HCT116 (cell line): ENCODE measurements at regions not wholly inside any gene's neighbourhood (a gene's known extent, or its start where the extent isn't known, plus 50 kb on each side); places are given as distances from the start of the nearest gene placed in this dataset.

Experiments
- ATAC-seq: fragments of 200-7000 bp; cut with Tn5 transposase; 2 replicates; pipeline ENCODE4 v1.9.1; 2020; ENCODE audit warnings: mild to moderate bottlenecking, moderate library complexity
- BruUV-seq: library from RNA; stranded (reverse); fragments of 400-500 nt; replicated peaks from 2 replicates; lab custom pipeline; 2021; lab: Mats Ljungman, UMichigan
- CTCF ChIA-PET: fragments of 300-600 bp; sonication (Branson Sonifier 250); formaldehyde crosslinking; loops from one replicate; lab custom pipeline; 2021; ENCODE audit warnings: antibody characterized with exemption; lab: Charles Lee
- POLR2A ChIA-PET: fragments of 300-600, 350-600 bp; sonication (Branson Sonifier 250); formaldehyde crosslinking; loops from one replicate; lab custom pipeline; 2021; ENCODE audit warnings: antibody characterized with exemption; lab: Charles Lee
- RAD21 ChIA-PET, 2 experiments: fragments of 300-600 bp; sonication (Branson Sonifier 250); formaldehyde crosslinking; loops; one replicate each; lab custom pipeline; 2023; ENCODE audit warnings: low total read pairs in 2 of 2; ENCODE audit not compliant: uncharacterized antibody in 2 of 2, unreplicated experiment in 2 of 2, low non-redundant PET in 1 of 2; lab: Charles Lee
- DNase-seq: peaks from one replicate; pipeline ENCODE4 v3.0.0-alpha.2; 2010; ENCODE audit warnings: low read depth, low spot score
- H2AFZ ChIP-seq: fragments of 200-600 bp; shearing (Covaris generic), sonication (generic); 2 replicates; pipeline ENCODE4 v1.6.1; 2017; ENCODE audit warnings: low read depth, mixed run types, mixed read lengths, antibody characterized with exemption, low read length; ENCODE audit not compliant: poor library complexity, severe bottlenecking
- H3K27ac ChIP-seq: 2 replicates; pipeline ENCODE4 v1.5.1; 2012; ENCODE audit warnings: low read depth, low read length
- H3K27me3 ChIP-seq: fragments of 200-600 bp; sonication (generic); 2 replicates; pipeline ENCODE4 v1.6.1; 2016; ENCODE audit warnings: mixed run types, low read length, mixed read lengths; ENCODE audit not compliant: insufficient read depth
- H3K36me3 ChIP-seq, 2 experiments: fragments of 200-500 bp in 1 of 2; fragments of 200-600 bp in 1 of 2; sonication (Bioruptor generic) in 1 of 2; sonication (generic) in 1 of 2; 2 replicates each; pipeline versions ENCODE4 v1.5.1 to v1.6.1; 2014 to 2016; ENCODE audit warnings: low read length in 2 of 2, inconsistent platforms in 1 of 2, mixed read lengths in 1 of 2, mixed run types in 1 of 2; ENCODE audit not compliant: insufficient read depth in 2 of 2, control insufficient read depth in 1 of 2
- H3K4me1 ChIP-seq, 2 experiments: fragments of 200-600 bp in 1 of 2; sonication (generic) in 1 of 2; 2 replicates each; pipeline versions ENCODE4 v1.5.1 to v1.6.1; 2012 to 2017; ENCODE audit warnings: low read length in 2 of 2, inconsistent platforms in 1 of 2, mild to moderate bottlenecking in 1 of 2, mixed read lengths in 1 of 2, mixed run types in 1 of 2, moderate library complexity in 1 of 2; ENCODE audit not compliant: insufficient read depth in 2 of 2, control insufficient read depth in 1 of 2
- H3K4me2 ChIP-seq: fragments of 200-600 bp; sonication (generic); 2 replicates; pipeline ENCODE4 v1.6.1; 2017; ENCODE audit warnings: mixed run types, low read length, mixed read lengths
- H3K4me3 ChIP-seq, 2 experiments: fragments of 200-600 bp in 1 of 2; sonication (generic) in 1 of 2; replicated peaks in 1 of 2; 2 replicates each; pipeline ENCODE4 v1.5.1; 2011 to 2016; ENCODE audit warnings: low read length in 2 of 2, control low read depth in 1 of 2, low read depth in 1 of 2, mild to moderate bottlenecking in 1 of 2, mixed read lengths in 1 of 2, mixed run types in 1 of 2
- H3K79me2 ChIP-seq: fragments of 200-600 bp; sonication (generic); 2 replicates; pipeline ENCODE4 v1.6.1; 2017; ENCODE audit warnings: mild to moderate bottlenecking, mixed run types, low read length, moderate library complexity, mixed read lengths; ENCODE audit not compliant: insufficient read depth
- H3K9ac ChIP-seq: fragments of 200-600 bp; sonication (generic); 2 replicates; pipeline ENCODE4 v1.6.1; 2016; ENCODE audit warnings: low read length, mixed read lengths
- H3K9me2 ChIP-seq: fragments of 200-600 bp; sonication (generic), shearing (Covaris generic); 2 replicates; pipeline ENCODE4 v1.6.1; 2017; ENCODE audit warnings: mixed run types, mild to moderate bottlenecking, moderate library complexity; ENCODE audit not compliant: insufficient read depth
- H3K9me3 ChIP-seq, 2 experiments: fragments of 200-500 bp in 1 of 2; fragments of 200-600 bp in 1 of 2; sonication (Bioruptor generic) in 1 of 2; sonication (generic) in 1 of 2; 2 replicates each; pipeline ENCODE4 v1.6.1; 2014 to 2017; ENCODE audit warnings: low read length in 2 of 2, mixed read lengths in 2 of 2, inconsistent platforms in 1 of 2, low read depth in 1 of 2, mild to moderate bottlenecking in 1 of 2, mixed run types in 1 of 2, moderate library complexity in 1 of 2; ENCODE audit not compliant: control insufficient read depth in 1 of 2, insufficient read depth in 1 of 2
- H4K20me1 ChIP-seq: fragments of 200-600 bp; sonication (generic), shearing (Covaris generic); 2 replicates; pipeline ENCODE4 v1.6.1; 2017; ENCODE audit warnings: mixed run types, mild to moderate bottlenecking, moderate library complexity; ENCODE audit not compliant: insufficient read depth
- CBX3 ChIP-seq: IDR thresholded peaks from 2 replicates; pipeline ENCODE4 v1.6.1; 2012; ENCODE audit warnings: low read depth
- ELF1 ChIP-seq: IDR thresholded peaks from 2 replicates; pipeline ENCODE4 v1.6.1; 2012; ENCODE audit warnings: low read depth, borderline replicate concordance
- EZH2 ChIP-seq: fragments of 200-600 bp; sonication (generic); IDR thresholded peaks from 2 replicates; pipeline ENCODE4 v1.6.1; 2017; ENCODE audit warnings: antibody characterized with exemption, mixed run types
- EZH2phosphoT487 ChIP-seq: fragments of 200-600 bp; IDR thresholded peaks from 2 replicates; pipeline ENCODE4 v1.6.1; 2018; ENCODE audit warnings: antibody characterized with exemption, borderline replicate concordance
- FOSL1 ChIP-seq: IDR thresholded peaks from 2 replicates; pipeline ENCODE4 v1.6.1; 2012; ENCODE audit warnings: low read depth
- POLR2A ChIP-seq: IDR thresholded peaks from 2 replicates; pipeline ENCODE4 v1.7.0; 2011; ENCODE audit warnings: borderline replicate concordance; ENCODE audit not compliant: insufficient read depth, insufficient read length; ENCODE audit errors: extremely low read depth
- POLR2AphosphoS5 ChIP-seq: IDR thresholded peaks from 2 replicates; pipeline ENCODE4 v1.6.1; 2011; ENCODE audit warnings: mild to moderate bottlenecking, low read depth, low read length, moderate library complexity
- SIN3A ChIP-seq: IDR thresholded peaks from 2 replicates; pipeline ENCODE4 v1.6.1; 2012; ENCODE audit warnings: low read depth
- SP1 ChIP-seq: IDR thresholded peaks from 2 replicates; pipeline ENCODE4 v1.6.1; 2012; ENCODE audit warnings: low read depth
- TCF7L2 ChIP-seq: IDR thresholded peaks from 2 replicates; pipeline ENCODE4 v1.7.0; 2011; ENCODE audit warnings: borderline replicate concordance, inconsistent platforms; ENCODE audit not compliant: insufficient read depth, insufficient read length; ENCODE audit errors: extremely low read depth
- YY1 ChIP-seq: IDR thresholded peaks from 2 replicates; pipeline ENCODE4 v1.6.1; 2011; ENCODE audit warnings: low read length, low read depth, moderate library complexity, mild to moderate bottlenecking; ENCODE audit not compliant: insufficient replicate concordance; ENCODE audit errors: extremely low read depth
- ZNF274 ChIP-seq: fragments of 200-500 bp; sonication (Bioruptor generic); IDR thresholded peaks from 2 replicates; pipeline ENCODE4 v1.6.1; 2014; ENCODE audit warnings: mild to moderate bottlenecking, low read depth, low read length, inconsistent platforms
- intact Hi-C: fragments of 100-400 bp; cut with micrococcal nuclease; formaldehyde crosslinking; loops from 2 replicates; pipeline ENCODE4 v1.10.0; 2022
- TF ChIP-seq, protein P1 (sequence below): IDR thresholded peaks from 2 replicates; pipeline ENCODE4 v1.6.1; 2012; ENCODE audit warnings: low read depth
- TF ChIP-seq, protein P2 (sequence below): IDR thresholded peaks from 2 replicates; pipeline ENCODE4 v1.6.1; 2012
- TF ChIP-seq, protein P3 (sequence below): IDR thresholded peaks from 2 replicates; pipeline ENCODE4 v1.6.1; 2011; ENCODE audit warnings: mild to moderate bottlenecking, low read length, moderate library complexity; ENCODE audit not compliant: insufficient replicate concordance; ENCODE audit errors: extremely low read depth
- TF ChIP-seq, protein P4 (sequence below), 3 experiments: fragments of 200-600 bp in 1 of 3; sonication (generic) in 1 of 3; IDR thresholded peaks in 2 of 3; conservative IDR thresholded peaks in 1 of 3; 2 replicates each; pipeline ENCODE4 v1.5.1; 2012 to 2017; ENCODE audit warnings: low read depth in 2 of 3, low read length in 2 of 3, antibody characterized with exemption in 1 of 3, borderline replicate concordance in 1 of 3, control low read depth in 1 of 3, mild to moderate bottlenecking in 1 of 3, mixed read lengths in 1 of 3, mixed run types in 1 of 3, moderate library complexity in 1 of 3; ENCODE audit not compliant: insufficient read depth in 1 of 3

DNA sequence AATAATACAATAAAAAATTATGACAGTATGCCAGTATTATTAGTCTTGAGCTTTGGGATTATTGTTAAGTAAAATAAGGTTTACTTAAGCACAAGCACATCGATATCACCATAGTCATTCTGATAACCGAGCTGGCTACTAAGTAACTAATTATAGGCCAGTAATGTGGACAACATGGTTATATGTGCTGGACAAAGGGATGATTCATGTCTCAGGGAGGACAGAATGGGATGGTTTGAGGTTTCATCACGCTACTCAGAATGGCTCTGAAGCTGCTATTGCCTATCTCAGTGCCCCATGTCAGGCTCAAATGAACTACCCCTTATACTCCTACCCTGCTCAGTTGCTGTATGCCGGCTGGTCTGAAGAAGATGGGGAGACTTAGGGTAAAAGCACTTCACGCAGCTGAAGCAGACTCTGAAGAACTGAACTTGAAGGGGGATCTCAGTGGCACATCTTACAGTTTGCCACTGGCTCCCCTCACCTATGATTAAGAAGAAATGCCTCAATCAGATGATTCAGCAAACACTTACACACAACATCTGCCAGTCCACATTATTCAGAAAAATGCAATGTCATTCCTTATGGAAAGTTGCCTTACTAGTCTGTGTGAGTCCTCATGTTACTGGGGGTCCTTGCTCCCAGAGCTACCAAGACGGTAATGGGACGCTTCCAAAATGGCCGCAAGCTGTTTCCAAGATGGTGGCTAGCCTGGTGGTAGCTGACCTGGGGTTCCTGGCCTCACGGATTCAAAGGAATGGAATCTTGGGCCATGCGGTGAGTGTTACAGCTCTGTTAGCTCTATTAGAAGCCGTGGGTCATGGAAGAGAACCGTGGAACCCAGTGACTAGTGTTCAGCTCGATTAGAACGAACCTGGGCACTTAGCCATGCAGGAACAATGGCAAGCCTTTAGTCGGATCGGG is 1098.6 kb downstream of the TAF11L14 start:
- no peak overlapping the region for H2AFZ ChIP-seq
- TF ChIP-seq ZNF274 (no peak), SIN3A (no peak), FOSL1 (no peak), YY1 (no peak), ELF1 (no peak), EZH2phosphoT487 (no peak), SP1 (no peak), TCF7L2 (no peak), EZH2 (no peak), POLR2A (no peak), POLR2AphosphoS5 (no peak), CBX3 (no peak)
- TF ChIP-seq, protein P1, sequence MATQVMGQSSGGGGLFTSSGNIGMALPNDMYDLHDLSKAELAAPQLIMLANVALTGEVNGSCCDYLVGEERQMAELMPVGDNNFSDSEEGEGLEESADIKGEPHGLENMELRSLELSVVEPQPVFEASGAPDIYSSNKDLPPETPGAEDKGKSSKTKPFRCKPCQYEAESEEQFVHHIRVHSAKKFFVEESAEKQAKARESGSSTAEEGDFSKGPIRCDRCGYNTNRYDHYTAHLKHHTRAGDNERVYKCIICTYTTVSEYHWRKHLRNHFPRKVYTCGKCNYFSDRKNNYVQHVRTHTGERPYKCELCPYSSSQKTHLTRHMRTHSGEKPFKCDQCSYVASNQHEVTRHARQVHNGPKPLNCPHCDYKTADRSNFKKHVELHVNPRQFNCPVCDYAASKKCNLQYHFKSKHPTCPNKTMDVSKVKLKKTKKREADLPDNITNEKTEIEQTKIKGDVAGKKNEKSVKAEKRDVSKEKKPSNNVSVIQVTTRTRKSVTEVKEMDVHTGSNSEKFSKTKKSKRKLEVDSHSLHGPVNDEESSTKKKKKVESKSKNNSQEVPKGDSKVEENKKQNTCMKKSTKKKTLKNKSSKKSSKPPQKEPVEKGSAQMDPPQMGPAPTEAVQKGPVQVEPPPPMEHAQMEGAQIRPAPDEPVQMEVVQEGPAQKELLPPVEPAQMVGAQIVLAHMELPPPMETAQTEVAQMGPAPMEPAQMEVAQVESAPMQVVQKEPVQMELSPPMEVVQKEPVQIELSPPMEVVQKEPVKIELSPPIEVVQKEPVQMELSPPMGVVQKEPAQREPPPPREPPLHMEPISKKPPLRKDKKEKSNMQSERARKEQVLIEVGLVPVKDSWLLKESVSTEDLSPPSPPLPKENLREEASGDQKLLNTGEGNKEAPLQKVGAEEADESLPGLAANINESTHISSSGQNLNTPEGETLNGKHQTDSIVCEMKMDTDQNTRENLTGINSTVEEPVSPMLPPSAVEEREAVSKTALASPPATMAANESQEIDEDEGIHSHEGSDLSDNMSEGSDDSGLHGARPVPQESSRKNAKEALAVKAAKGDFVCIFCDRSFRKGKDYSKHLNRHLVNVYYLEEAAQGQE = no peak
- TF ChIP-seq, protein P2, sequence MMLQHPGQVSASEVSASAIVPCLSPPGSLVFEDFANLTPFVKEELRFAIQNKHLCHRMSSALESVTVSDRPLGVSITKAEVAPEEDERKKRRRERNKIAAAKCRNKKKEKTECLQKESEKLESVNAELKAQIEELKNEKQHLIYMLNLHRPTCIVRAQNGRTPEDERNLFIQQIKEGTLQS = no peak
- TF ChIP-seq, protein P3, sequence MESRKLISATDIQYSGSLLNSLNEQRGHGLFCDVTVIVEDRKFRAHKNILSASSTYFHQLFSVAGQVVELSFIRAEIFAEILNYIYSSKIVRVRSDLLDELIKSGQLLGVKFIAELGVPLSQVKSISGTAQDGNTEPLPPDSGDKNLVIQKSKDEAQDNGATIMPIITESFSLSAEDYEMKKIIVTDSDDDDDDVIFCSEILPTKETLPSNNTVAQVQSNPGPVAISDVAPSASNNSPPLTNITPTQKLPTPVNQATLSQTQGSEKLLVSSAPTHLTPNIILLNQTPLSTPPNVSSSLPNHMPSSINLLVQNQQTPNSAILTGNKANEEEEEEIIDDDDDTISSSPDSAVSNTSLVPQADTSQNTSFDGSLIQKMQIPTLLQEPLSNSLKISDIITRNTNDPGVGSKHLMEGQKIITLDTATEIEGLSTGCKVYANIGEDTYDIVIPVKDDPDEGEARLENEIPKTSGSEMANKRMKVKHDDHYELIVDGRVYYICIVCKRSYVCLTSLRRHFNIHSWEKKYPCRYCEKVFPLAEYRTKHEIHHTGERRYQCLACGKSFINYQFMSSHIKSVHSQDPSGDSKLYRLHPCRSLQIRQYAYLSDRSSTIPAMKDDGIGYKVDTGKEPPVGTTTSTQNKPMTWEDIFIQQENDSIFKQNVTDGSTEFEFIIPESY = no peak
- TF ChIP-seq, protein P4, sequence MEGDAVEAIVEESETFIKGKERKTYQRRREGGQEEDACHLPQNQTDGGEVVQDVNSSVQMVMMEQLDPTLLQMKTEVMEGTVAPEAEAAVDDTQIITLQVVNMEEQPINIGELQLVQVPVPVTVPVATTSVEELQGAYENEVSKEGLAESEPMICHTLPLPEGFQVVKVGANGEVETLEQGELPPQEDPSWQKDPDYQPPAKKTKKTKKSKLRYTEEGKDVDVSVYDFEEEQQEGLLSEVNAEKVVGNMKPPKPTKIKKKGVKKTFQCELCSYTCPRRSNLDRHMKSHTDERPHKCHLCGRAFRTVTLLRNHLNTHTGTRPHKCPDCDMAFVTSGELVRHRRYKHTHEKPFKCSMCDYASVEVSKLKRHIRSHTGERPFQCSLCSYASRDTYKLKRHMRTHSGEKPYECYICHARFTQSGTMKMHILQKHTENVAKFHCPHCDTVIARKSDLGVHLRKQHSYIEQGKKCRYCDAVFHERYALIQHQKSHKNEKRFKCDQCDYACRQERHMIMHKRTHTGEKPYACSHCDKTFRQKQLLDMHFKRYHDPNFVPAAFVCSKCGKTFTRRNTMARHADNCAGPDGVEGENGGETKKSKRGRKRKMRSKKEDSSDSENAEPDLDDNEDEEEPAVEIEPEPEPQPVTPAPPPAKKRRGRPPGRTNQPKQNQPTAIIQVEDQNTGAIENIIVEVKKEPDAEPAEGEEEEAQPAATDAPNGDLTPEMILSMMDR (IDR thresholded peaks at IDR 0.05 in 2 of 3, conservative IDR thresholded peaks at IDR 0.05 in 1 of 3; ENCODE audit: borderline replicate concordance in 1 of 3, insufficient read depth in 1 of 3, low read depth in 2 of 3, low read length in 2 of 3) = no peak
- TF ChIP-seq, all 23 proteins: peak for 0
- RAD21 ChIA-PET = no interaction called here
- Histone ChIP-seq H3K4me1 (no peaks in the 10 kb centered on the region), H3K4me2 (no peak overlapping the region), H3K4me3 (no peak overlapping the region), H3K9me2 (no peaks in the 10 kb centered on the region), H3K9ac (no peak overlapping the region), H3K27me3 (no peaks in the 10 kb centered on the region), H3K27ac (no peak overlapping the region), H3K36me3 (no peaks in the 10 kb centered on the region), H3K79me2 (no peaks in the 10 kb centered on the region), H4K20me1 (no peaks in the 10 kb centered on the region), H3K9me3 (peaks cover 6 to 11% of the 10 kb centered on the region in 2 experiments; a peak in 2 of 4 replicates)
- no peak for DNase-seq
- CTCF ChIA-PET = no interaction called here
- no TSS peak for BruUV-seq
- POLR2A ChIA-PET = no interaction called here
- intact Hi-C loops = no loop called here
- ATAC-seq = no peak
